ENCODE measurements at regions not wholly inside any gene's neighbourhood (a gene's known extent, or its start where the extent isn't known, plus 50 kb on each side); places are given as distances from the start of the nearest gene placed in this dataset.

GRCh38 chr6:23584134-23584763, 541.8 kb upstream of the NRSN1 start:
- TF ChIP-seq EZH2phosphoT487 (IDR thresholded peaks at IDR 0.05; ENCODE audit: borderline replicate concordance, low read length), result no peak
- no peak for TF ChIP-seq CTCF (IDR thresholded peaks at IDR 0.05; ENCODE audit: low read depth, low read length, poor library complexity, severe bottlenecking)

All from DOHH2 (cell line).